Right atrium auricular region (tissue), 2 donors: ENCODE measurements at regions not wholly inside any gene's neighbourhood (a gene's known extent, or its start where the extent isn't known, plus 50 kb on each side); places are given as distances from the start of the nearest gene placed in this dataset.

ENCODE experiments used
- DNase-seq: peaks from one replicate; pipeline ENCODE4 v3.0.0-alpha.2; 2019; ENCODE audit warnings: low spot score
- H3K27ac ChIP-seq, 2 donors: fragments of 200-600 bp; sonication (generic); 1 replicate in 1 of 2; 2 replicates in 1 of 2; pipeline ENCODE4 v1.5.1; 2016 to 2019
- H3K27me3 ChIP-seq, 2 donors: fragments of 200-600 bp; sonication (generic); one replicate each; pipeline versions ENCODE4 v1.5.1 to v1.6.0; 2017 to 2019
- H3K36me3 ChIP-seq: fragments of 200-600 bp; sonication (generic); one replicate; pipeline ENCODE4 v1.5.1; 2016
- H3K4me1 ChIP-seq, 2 donors: fragments of 200-600 bp; sonication (generic); one replicate each; pipeline versions ENCODE4 v1.5.1 to v1.6.0; 2017 to 2019
- H3K4me3 ChIP-seq, 2 donors: fragments of 200-600 bp; sonication (generic); 1 replicate in 1 of 2; 2 replicates in 1 of 2; pipeline ENCODE4 v1.5.1; 2017 to 2019; ENCODE audit warnings: mild to moderate bottlenecking in 1 of 2, moderate library complexity in 1 of 2
- H3K9me3 ChIP-seq, 2 donors: fragments of 200-600 bp; sonication (generic); one replicate each; pipeline ENCODE4 v1.5.1; 2019
- CTCF ChIP-seq, 2 donors: fragments of 200-600 bp; sonication (generic); IDR thresholded peaks; one replicate each; pipeline ENCODE4 v1.5.1; 2019; ENCODE audit warnings: antibody characterized with exemption in 2 of 2

DNA sequence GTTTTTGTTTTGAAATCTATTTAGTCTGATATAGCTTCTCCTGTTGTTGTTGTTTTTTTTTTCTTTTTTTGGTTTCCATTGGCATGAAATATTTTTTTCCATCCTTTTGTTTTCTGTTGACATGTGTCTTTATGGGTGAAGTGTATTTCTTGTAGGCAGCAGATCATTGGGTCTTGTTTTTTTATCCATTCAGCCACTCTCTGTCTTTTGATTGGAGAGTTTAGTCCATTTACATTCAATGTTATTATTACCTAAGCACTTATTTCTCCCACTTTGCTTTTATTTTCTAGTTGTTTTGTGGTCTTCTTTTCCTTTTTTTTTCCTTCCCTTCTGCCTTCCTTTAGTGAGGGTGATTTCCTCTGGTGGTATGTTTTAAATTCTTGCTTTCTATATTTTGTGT is 193.6 kb upstream of the TMEM260 start:
- Histone ChIP-seq H3K27me3 (no peaks in the 10 kb centered on the region), H3K4me1 (no peaks in the 10 kb centered on the region), H3K4me3 (no peak overlapping the region), H3K36me3 (no peaks in the 10 kb centered on the region), H3K27ac (no peak overlapping the region), H3K9me3 (peaks cover 0 to 14% of the 10 kb centered on the region in 2 donors)
- no peak for TF ChIP-seq CTCF (IDR thresholded peaks at IDR 0.05)
- no peak for DNase-seq

- DNase-seq: no peak
- Histone ChIP-seq H3K27me3 (no peaks in the 10 kb centered on the region), H3K9me3 (peaks cover 0 to 6% of the 10 kb centered on the region in 2 donors), H3K27ac (no peak overlapping the region), H3K4me3 (no peak overlapping the region), H3K36me3 (no peaks in the 10 kb centered on the region), H3K4me1 (no peaks in the 10 kb centered on the region)
- TF ChIP-seq CTCF (IDR thresholded peaks at IDR 0.05): no peak
These were observed 188.7 kb upstream of the TMEM260 start for GRCh38 chr14:56390859-56391258.

DNA sequence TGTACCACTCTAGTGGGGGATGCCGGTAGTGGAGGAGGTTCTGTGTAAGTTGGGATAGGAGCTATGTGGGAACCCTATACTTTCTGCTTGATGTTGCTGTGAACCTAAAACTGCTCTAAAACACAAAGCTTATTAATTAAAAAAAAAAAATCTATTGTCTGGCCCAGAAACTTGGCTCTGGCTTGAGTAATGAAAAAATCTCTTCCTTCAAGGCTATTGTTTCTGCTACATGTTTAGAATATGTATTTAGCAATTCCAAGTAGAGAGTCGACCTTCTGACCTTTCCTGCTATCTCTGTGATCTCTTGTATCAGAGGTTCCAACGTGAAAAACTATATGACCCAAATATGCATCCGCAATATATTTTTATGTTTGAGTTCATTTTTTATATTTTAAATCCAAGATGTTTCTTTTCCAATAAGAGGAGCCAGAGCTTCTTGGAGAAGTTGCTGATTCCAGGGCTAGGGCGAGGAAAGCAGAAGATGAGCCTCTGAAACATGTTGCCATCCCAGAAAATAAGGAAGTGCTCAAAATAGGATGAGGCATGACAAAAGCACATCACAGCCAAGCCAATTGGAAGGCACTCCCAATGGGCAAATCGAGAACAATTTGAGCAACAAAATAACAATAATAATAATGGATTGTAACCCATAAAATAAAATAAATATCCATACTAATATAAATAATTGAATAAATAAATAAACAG is 184.6 kb upstream of the TMEM260 start:
- DNase-seq: no peak
- TF ChIP-seq CTCF (IDR thresholded peaks at IDR 0.05): no peak
- Histone ChIP-seq H3K36me3 (no peaks in the 10 kb centered on the region), H3K27ac (no peak overlapping the region), H3K9me3 (no peaks in the 10 kb centered on the region), H3K4me3 (no peak overlapping the region), H3K4me1 (no peaks in the 10 kb centered on the region), H3K27me3 (no peaks in the 10 kb centered on the region)

- no peak overlapping the region for H3K4me3 ChIP-seq
- TF ChIP-seq CTCF (IDR thresholded peaks at IDR 0.05): no peak
- no peaks in the 10 kb centered on the region for H3K27me3 ChIP-seq
- no peaks in the 10 kb centered on the region for H3K4me1 ChIP-seq
- H3K27ac ChIP-seq: no peak overlapping the region
- no peaks in the 10 kb centered on the region for H3K36me3 ChIP-seq
- no peak for DNase-seq
- no peaks in the 10 kb centered on the region for H3K9me3 ChIP-seq
These were observed 179.3 kb upstream of the TMEM260 start for GRCh38 chr14:56400109-56400825.

- no peaks in the 10 kb centered on the region for H3K36me3 ChIP-seq
- H3K4me3 ChIP-seq: no peak overlapping the region
- no peak for TF ChIP-seq CTCF (IDR thresholded peaks at IDR 0.05)
- no peaks in the 10 kb centered on the region for H3K4me1 ChIP-seq
- no peaks in the 10 kb centered on the region for H3K27me3 ChIP-seq
- no peak overlapping the region for H3K27ac ChIP-seq
- no peak for DNase-seq
- H3K9me3 ChIP-seq: no peaks in the 10 kb centered on the region
These were observed 166.8 kb upstream of the TMEM260 start for GRCh38 chr14:56412468-56413434.
